HEK293 (cell line): ENCODE measurements at regions not wholly inside any gene's neighbourhood (a gene's known extent, or its start where the extent isn't known, plus 50 kb on each side); places are given as distances from the start of the nearest gene placed in this dataset.

Experiments
- BCL11B ChIP-seq: fragments of 450-650 bp; formaldehyde crosslinking; IDR thresholded peaks from 2 replicates; pipeline ENCODE4 v1.5.1; 2016; ENCODE audit warnings: low read depth, missing biosample characterization, missing genetic modification characterization
- CTCF ChIP-seq: fragments of 450-650 bp; formaldehyde crosslinking; IDR thresholded peaks from 2 replicates; pipeline ENCODE4 v1.5.1; 2016; ENCODE audit warnings: missing biosample characterization, missing genetic modification characterization
- GLIS1 ChIP-seq: fragments of 450-650 bp; formaldehyde crosslinking; IDR thresholded peaks from 2 replicates; pipeline ENCODE4 v1.5.1; 2016; ENCODE audit warnings: missing biosample characterization, missing genetic modification characterization
- PATZ1 ChIP-seq: fragments of 450-650 bp; formaldehyde crosslinking; IDR thresholded peaks from 2 replicates; pipeline ENCODE4 v1.5.1; 2016; ENCODE audit warnings: missing biosample characterization, missing genetic modification characterization
- ZNF433 ChIP-seq: fragments of 450-650 bp; formaldehyde crosslinking; IDR thresholded peaks from 2 replicates; pipeline ENCODE4 v1.5.1; 2016; ENCODE audit warnings: missing biosample characterization, missing genetic modification characterization, low read depth

- TF ChIP-seq PATZ1 (no peak), ZNF433 (tag by site-specific recombination) (no peak), BCL11B (tag by site-specific recombination) (no peak), CTCF (no peak), GLIS1 (no peak)
Measured at GRCh38 chr1:89460325-89460724, 64.3 kb upstream of the LRRC8B start.
